ENCODE measurements at regions not wholly inside any gene's neighbourhood (a gene's known extent, or its start where the extent isn't known, plus 50 kb on each side); places are given as distances from the start of the nearest gene placed in this dataset.

GRCh38 chr10:56139405-56139804 is 221.7 kb downstream of the ZWINT start:
- ChIA-PET CTCF (no interaction called here), POLR2A (no interaction called here)
- no peak for DNase-seq (ENCODE audit: low read depth, low spot score)
- H3K4me3 ChIP-seq (ENCODE audit: low read depth, low read length), result no peak overlapping the region
- TF ChIP-seq, protein P1, sequence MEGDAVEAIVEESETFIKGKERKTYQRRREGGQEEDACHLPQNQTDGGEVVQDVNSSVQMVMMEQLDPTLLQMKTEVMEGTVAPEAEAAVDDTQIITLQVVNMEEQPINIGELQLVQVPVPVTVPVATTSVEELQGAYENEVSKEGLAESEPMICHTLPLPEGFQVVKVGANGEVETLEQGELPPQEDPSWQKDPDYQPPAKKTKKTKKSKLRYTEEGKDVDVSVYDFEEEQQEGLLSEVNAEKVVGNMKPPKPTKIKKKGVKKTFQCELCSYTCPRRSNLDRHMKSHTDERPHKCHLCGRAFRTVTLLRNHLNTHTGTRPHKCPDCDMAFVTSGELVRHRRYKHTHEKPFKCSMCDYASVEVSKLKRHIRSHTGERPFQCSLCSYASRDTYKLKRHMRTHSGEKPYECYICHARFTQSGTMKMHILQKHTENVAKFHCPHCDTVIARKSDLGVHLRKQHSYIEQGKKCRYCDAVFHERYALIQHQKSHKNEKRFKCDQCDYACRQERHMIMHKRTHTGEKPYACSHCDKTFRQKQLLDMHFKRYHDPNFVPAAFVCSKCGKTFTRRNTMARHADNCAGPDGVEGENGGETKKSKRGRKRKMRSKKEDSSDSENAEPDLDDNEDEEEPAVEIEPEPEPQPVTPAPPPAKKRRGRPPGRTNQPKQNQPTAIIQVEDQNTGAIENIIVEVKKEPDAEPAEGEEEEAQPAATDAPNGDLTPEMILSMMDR (IDR thresholded peaks at IDR 0.05; ENCODE audit: insufficient read depth, low read length, missing control alignments), result no peak

DNA sequence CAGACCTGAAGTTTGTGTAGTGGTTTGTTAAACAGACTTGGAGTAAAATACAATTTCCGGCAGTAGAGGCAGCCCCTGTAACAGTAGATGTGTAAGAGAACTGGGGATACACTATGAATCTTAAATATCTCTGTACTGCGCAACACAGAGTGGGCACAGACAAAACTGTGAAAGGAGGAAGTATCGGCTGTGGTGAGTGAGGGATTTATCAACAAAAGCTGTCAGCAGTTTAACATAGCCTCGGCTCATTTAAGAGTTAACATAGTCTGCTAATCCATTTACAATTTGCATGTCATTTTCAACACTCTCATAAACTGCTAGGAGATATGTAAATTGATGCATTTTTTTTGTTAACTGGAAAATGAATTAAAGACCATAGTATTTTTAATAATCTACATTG is 225.2 kb downstream of the ZWINT start:
- CTCF ChIA-PET, result no interaction called here
- H3K4me3 ChIP-seq (ENCODE audit: low read depth, low read length), result no peak overlapping the region
- POLR2A ChIA-PET, result no interaction called here
- TF ChIP-seq, protein P1 (IDR thresholded peaks at IDR 0.05; ENCODE audit: insufficient read depth, low read length, missing control alignments), result no peak
- DNase-seq (ENCODE audit: low read depth, low spot score), result no peak

DNA sequence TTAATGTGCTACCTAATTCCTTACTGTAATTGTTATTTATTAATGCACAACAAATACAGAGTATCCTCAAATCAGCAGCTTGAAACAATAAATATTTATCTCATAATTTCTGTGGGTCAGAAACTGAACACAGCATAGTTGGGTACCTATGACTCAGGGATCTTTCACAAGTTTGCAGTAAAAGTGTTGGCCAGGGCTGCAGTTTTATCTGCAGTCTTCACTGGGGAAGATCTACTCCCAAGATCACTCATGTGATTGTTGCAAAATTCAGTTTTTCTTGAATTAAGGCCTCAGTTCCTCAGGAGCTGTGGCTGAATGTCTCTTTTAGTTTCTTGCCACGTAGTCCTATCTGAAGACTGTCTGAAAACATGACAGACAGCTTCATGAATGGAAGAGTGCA is 237.8 kb downstream of the ZWINT start:
- H3K4me3 ChIP-seq (ENCODE audit: low read depth, low read length), result no peak overlapping the region
- CTCF ChIA-PET, result no interaction called here
- POLR2A ChIA-PET, result no interaction called here
- no peak for DNase-seq (ENCODE audit: low read depth, low spot score)
- TF ChIP-seq, protein P1 (IDR thresholded peaks at IDR 0.05; ENCODE audit: insufficient read depth, low read length, missing control alignments), result no peak

- POLR2A ChIA-PET, result no interaction called here
- CTCF ChIA-PET, result no interaction called here
- no peak for DNase-seq (ENCODE audit: low read depth, low spot score)
- TF ChIP-seq, protein P1 (IDR thresholded peaks at IDR 0.05; ENCODE audit: insufficient read depth, low read length, missing control alignments), result no peak
- H3K4me3 ChIP-seq (ENCODE audit: low read depth, low read length), result no peak overlapping the region
These were observed 244.4 kb downstream of the ZWINT start for GRCh38 chr10:56116684-56117083.

- CTCF ChIA-PET, result no interaction called here
- no peak for DNase-seq (ENCODE audit: low read depth, low spot score)
These were observed 251.6 kb downstream of the ZWINT start for GRCh38 chr10:56109454-56109853.

GRCh38 chr10:56104923-56105322 is 256.1 kb downstream of the ZWINT start:
- ChIA-PET CTCF (no interaction called here), POLR2A (no interaction called here)
- TF ChIP-seq, protein P1 (IDR thresholded peaks at IDR 0.05; ENCODE audit: insufficient read depth, low read length, missing control alignments), result no peak

More at GRCh38 chr10:56109454-56109853, 251.6 kb downstream of the ZWINT start:
- TF ChIP-seq, protein P1 (IDR thresholded peaks at IDR 0.05; ENCODE audit: insufficient read depth, low read length, missing control alignments), result no peak
- no peak overlapping the region for H3K4me3 ChIP-seq (ENCODE audit: low read depth, low read length)
- POLR2A ChIA-PET, result no interaction called here

More at GRCh38 chr10:56104923-56105322, 256.1 kb downstream of the ZWINT start:
- no peak for DNase-seq (ENCODE audit: low read depth, low spot score)
- H3K4me3 ChIP-seq (ENCODE audit: low read depth, low read length), result no peak overlapping the region

All from AG04449 (cell line).